GM21381 (cell line): ENCODE measurements at regions not wholly inside any gene's neighbourhood (a gene's known extent, or its start where the extent isn't known, plus 50 kb on each side); places are given as distances from the start of the nearest gene placed in this dataset.
A peak's percentile ranks its signal among the peaks of the same experiment; 100 is the strongest.

ENCODE experiments used
- ATAC-seq: cut with Tn5 transposase; IDR thresholded peaks from one replicate; pipeline ENCODE4 v1.9.1; 2021; ENCODE audit warnings: mild to moderate bottlenecking, moderate library complexity; ENCODE audit not compliant: unreplicated experiment

GRCh38 chr7:130909881-130910672 is 176.1 kb upstream of the KLF14 start:
- no peak for ATAC-seq

- ATAC-seq, result no peak
Observed at GRCh38 chr7:130910949-130911944, 177.2 kb upstream of the KLF14 start.

GRCh38 chr7:130912082-130912861 is 178.3 kb upstream of the KLF14 start:
- ATAC-seq, result no peak

- peak; percentile 89 for ATAC-seq
Observed at GRCh38 chr7:130912862-130913638, 179.0 kb upstream of the KLF14 start.

GRCh38 chr7:130913639-130914553 is 179.9 kb upstream of the KLF14 start:
- ATAC-seq, result no peak

GRCh38 chr7:130914554-130915294 is 180.7 kb upstream of the KLF14 start:
- no peak for ATAC-seq

- no peak for ATAC-seq
Observed at GRCh38 chr7:130917669-130918128, 183.7 kb upstream of the KLF14 start.

- ATAC-seq, result no peak
Observed at GRCh38 chr7:130918129-130919052, 184.4 kb upstream of the KLF14 start.

DNA sequence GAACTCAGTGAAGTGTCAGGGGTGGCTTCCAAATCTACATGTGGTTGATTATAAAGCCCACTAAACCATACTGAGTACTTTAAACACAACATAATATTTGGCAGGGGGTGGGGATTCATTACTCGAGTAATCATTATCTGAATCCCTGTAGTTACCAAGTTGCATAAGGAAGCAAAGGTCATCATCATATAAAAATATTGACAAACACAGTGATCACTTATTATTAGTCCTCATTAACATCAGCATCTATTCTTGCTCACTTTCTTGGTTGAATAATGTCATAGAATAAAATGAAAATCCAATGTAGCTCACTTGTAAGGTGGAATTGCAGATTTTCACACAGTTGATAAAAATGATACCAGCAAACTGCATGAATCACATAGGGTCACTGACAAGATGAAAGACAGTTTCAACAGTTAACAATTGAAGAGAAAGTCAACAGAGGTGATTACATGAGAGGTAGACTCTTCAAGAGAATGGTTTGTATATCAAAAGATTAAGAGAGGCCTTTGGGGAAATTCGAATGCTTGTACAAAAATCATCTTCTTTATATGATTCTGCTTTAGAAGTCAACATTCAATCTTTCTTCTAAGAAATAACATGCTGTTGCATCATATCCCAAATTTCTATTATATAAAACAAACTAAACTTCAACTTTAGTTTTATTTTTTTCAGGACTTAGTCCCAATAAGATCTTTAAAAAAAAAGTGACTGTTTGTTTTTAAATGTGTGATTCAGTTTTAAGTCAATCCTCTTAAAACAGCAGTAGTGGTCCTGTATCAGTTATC is 185.5 kb upstream of the KLF14 start:
- no peak for ATAC-seq

DNA sequence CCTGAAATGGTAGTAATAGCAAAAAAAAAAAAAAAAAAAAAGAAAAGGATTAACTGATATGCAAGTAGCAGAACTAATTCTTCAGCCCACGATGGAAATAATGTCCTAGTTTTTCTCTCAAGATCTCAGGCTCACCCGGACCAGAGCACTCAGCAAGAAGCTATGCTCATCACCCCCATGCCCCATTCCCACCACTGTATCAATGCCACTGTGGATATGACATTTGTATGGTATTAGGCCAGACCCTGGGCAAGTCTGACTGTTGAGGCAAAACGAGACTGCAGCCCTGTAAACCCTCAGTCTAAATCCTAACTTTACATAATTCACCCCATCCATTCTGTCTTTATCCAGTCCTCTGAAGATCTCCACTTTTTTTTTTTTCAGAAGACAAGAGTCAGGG is 186.1 kb upstream of the KLF14 start:
- no peak for ATAC-seq

- ATAC-seq, result no peak
Observed at GRCh38 chr7:130921391-130922180, 187.6 kb upstream of the KLF14 start.

DNA sequence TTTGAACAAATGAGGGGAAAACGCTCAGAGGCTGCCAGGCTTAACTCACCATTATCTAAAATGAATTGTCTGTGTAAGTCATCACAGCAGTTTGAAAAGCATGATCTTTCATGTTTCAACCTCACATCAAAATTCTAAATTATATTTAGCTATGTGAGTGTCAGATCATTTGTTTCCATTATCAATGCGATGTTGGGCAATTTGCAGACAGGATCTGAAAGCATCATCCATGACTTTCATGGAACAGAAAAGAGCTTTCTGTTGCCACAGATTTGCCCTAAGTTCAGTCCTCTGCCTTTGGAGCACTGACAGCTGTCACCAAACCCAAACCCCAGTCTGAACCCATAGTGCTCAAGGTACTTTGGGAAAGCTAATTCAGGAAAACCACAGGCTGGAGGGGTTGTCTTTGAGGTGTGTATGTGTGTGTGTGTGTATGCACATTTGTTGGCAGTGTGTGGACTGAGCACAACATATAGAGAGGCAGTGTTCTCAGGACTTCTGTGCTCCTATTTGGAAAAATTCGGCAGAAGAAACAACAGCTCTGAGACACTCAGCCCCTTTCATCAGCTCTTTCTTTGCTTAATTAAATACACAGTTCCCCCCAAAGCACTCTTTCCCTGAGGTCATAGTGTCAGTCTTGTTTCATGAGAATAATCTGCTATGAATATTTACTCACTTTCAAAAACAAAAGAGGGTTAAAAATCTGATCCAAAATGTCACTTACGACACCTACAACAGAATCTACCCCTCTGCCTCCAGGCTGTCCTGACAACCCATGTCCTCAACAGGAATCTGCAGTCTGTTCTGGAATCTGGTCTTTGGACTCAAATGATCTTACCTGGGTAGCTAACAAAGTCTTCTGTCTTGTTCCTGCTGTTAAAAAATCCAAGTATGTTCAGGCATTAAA is 188.5 kb upstream of the KLF14 start:
- ATAC-seq, result no peak

- ATAC-seq, result no peak
Observed at GRCh38 chr7:130923365-130923764, 189.4 kb upstream of the KLF14 start.

- ATAC-seq, result no peak
Observed at GRCh38 chr7:130923930-130924329, 189.9 kb upstream of the KLF14 start.
